Astrocyte (in vitro differentiated cells and primary cell): ENCODE measurements at regions not wholly inside any gene's neighbourhood (a gene's known extent, or its start where the extent isn't known, plus 50 kb on each side); places are given as distances from the start of the nearest gene placed in this dataset.

Source experiments
- EZH2 ChIP-seq: IDR thresholded peaks from 2 replicates; pipeline ENCODE4 v1.6.1; 2012; ENCODE audit warnings: mild to moderate bottlenecking, low read length, inconsistent platforms; ENCODE audit not compliant: insufficient read depth
- TF ChIP-seq, protein P1 (sequence below): IDR thresholded peaks from 2 replicates; pipeline ENCODE4 v1.5.1; 2011; ENCODE audit warnings: low read depth, mild to moderate bottlenecking, inconsistent platforms, low read length, moderate library complexity; ENCODE audit not compliant: insufficient read depth

GRCh38 chr2:22442051-22442450 is 942.9 kb upstream of the KLHL29 start:
- TF ChIP-seq, protein P1, sequence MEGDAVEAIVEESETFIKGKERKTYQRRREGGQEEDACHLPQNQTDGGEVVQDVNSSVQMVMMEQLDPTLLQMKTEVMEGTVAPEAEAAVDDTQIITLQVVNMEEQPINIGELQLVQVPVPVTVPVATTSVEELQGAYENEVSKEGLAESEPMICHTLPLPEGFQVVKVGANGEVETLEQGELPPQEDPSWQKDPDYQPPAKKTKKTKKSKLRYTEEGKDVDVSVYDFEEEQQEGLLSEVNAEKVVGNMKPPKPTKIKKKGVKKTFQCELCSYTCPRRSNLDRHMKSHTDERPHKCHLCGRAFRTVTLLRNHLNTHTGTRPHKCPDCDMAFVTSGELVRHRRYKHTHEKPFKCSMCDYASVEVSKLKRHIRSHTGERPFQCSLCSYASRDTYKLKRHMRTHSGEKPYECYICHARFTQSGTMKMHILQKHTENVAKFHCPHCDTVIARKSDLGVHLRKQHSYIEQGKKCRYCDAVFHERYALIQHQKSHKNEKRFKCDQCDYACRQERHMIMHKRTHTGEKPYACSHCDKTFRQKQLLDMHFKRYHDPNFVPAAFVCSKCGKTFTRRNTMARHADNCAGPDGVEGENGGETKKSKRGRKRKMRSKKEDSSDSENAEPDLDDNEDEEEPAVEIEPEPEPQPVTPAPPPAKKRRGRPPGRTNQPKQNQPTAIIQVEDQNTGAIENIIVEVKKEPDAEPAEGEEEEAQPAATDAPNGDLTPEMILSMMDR, result no peak
- TF ChIP-seq EZH2, result no peak
